H9 (cell line): ENCODE measurements at regions not wholly inside any gene's neighbourhood (a gene's known extent, or its start where the extent isn't known, plus 50 kb on each side); places are given as distances from the start of the nearest gene placed in this dataset.

Experiments
- DNase-seq: peaks from one replicate; pipeline ENCODE4 v3.0.0-alpha.2; 2017
- H2AFZ ChIP-seq: one replicate; pipeline ENCODE4 v1.6.1; 2013; ENCODE audit warnings: mild to moderate bottlenecking, low read length, control low read depth, moderate library complexity
- H2AK5ac ChIP-seq: 2 replicates; pipeline ENCODE4 v1.6.1; 2013; ENCODE audit warnings: low read length, control low read depth, mixed read lengths; ENCODE audit not compliant: insufficient read length
- H2BK120ac ChIP-seq: one replicate; pipeline ENCODE4 v1.6.1; 2013; ENCODE audit warnings: low read depth, mild to moderate bottlenecking, low read length, control low read depth, inconsistent platforms; ENCODE audit not compliant: poor library complexity, severe bottlenecking
- H2BK12ac ChIP-seq: 2 replicates; pipeline ENCODE4 v1.6.1; 2013; ENCODE audit warnings: low read length, control low read depth, mixed read lengths, low read depth; ENCODE audit not compliant: insufficient read length
- H2BK15ac ChIP-seq: 2 replicates; pipeline ENCODE4 v1.6.1; 2013; ENCODE audit warnings: low read depth, low read length, control low read depth
- H2BK20ac ChIP-seq: one replicate; pipeline ENCODE4 v1.6.1; 2013; ENCODE audit warnings: low read depth, mild to moderate bottlenecking, low read length, control low read depth, inconsistent platforms; ENCODE audit not compliant: poor library complexity, severe bottlenecking
- H2BK5ac ChIP-seq: 2 replicates; pipeline ENCODE4 v1.6.1; 2013; ENCODE audit warnings: low read length, control low read depth, mixed read lengths; ENCODE audit not compliant: insufficient read length
- H3K14ac ChIP-seq: 2 replicates; pipeline ENCODE4 v1.6.1; 2013; ENCODE audit warnings: low read length, control low read depth; ENCODE audit not compliant: insufficient read depth
- H3K18ac ChIP-seq: 2 replicates; pipeline ENCODE4 v1.6.1; 2013; ENCODE audit warnings: low read depth, mild to moderate bottlenecking, mixed read lengths, low read length, control low read depth; ENCODE audit not compliant: insufficient read length
- H3K23ac ChIP-seq: 2 replicates; pipeline ENCODE4 v1.6.1; 2013; ENCODE audit warnings: low read length, control low read depth, mixed read lengths, low read depth; ENCODE audit not compliant: insufficient read length
- H3K23me2 ChIP-seq: 2 replicates; pipeline ENCODE4 v1.6.1; 2013; ENCODE audit warnings: low read depth, mild to moderate bottlenecking, mixed read lengths, low read length, control low read depth; ENCODE audit not compliant: insufficient read length, poor library complexity, severe bottlenecking
- H3K27ac ChIP-seq: 2 replicates; pipeline ENCODE4 v1.5.1; 2013; ENCODE audit warnings: low read length, control low read depth, mixed read lengths, low read depth; ENCODE audit not compliant: insufficient read length
- H3K27me3 ChIP-seq: 2 replicates; pipeline ENCODE4 v1.6.1; 2013; ENCODE audit warnings: low read length, control low read depth, inconsistent platforms; ENCODE audit not compliant: insufficient read depth
- H3K4ac ChIP-seq: 2 replicates; pipeline ENCODE4 v1.6.1; 2013; ENCODE audit warnings: low read depth, mild to moderate bottlenecking, control low read depth, inconsistent platforms, low read length, moderate library complexity
- H3K4me1 ChIP-seq: 2 replicates; pipeline ENCODE4 v1.6.1; 2013; ENCODE audit warnings: low read length, control low read depth, inconsistent platforms; ENCODE audit not compliant: insufficient read depth
- H3K4me2 ChIP-seq: 2 replicates; pipeline ENCODE4 v1.6.1; 2013; ENCODE audit warnings: low read length, control low read depth, mixed read lengths; ENCODE audit not compliant: insufficient read length, insufficient read depth
- H3K56ac ChIP-seq: 2 replicates; pipeline ENCODE4 v1.6.1; 2013; ENCODE audit warnings: low read depth, mild to moderate bottlenecking, mixed read lengths, low read length, control low read depth; ENCODE audit not compliant: insufficient read length
- H3K79me1 ChIP-seq: 2 replicates; pipeline ENCODE4 v1.6.1; 2013; ENCODE audit warnings: low read depth, mild to moderate bottlenecking, moderate library complexity, low read length, control low read depth, inconsistent platforms; ENCODE audit not compliant: insufficient read depth, poor library complexity, severe bottlenecking
- H3K79me2 ChIP-seq: 2 replicates; pipeline ENCODE4 v1.6.1; 2013; ENCODE audit warnings: low read length, control low read depth, inconsistent platforms; ENCODE audit not compliant: insufficient read depth
- H3K9ac ChIP-seq: 2 replicates; pipeline ENCODE4 v1.6.1; 2013; ENCODE audit warnings: low read length, control low read depth, mixed read lengths; ENCODE audit not compliant: insufficient read length; ENCODE audit errors: extremely low read depth
- H3K9me3 ChIP-seq: one replicate; pipeline ENCODE4 v1.6.1; 2013; ENCODE audit warnings: low read depth, low read length, inconsistent platforms; ENCODE audit not compliant: control insufficient read depth
- H3T11ph ChIP-seq: one replicate; pipeline ENCODE4 v1.6.1; 2013; ENCODE audit warnings: mild to moderate bottlenecking, low read length, control low read depth, inconsistent platforms
- H4K20me1 ChIP-seq: one replicate; pipeline ENCODE4 v1.6.1; 2013; ENCODE audit not compliant: control insufficient read depth, insufficient read length, insufficient read depth
- H4K5ac ChIP-seq: 2 replicates; pipeline ENCODE4 v1.6.1; 2013; ENCODE audit warnings: low read depth, mild to moderate bottlenecking, mixed read lengths, low read length, control low read depth; ENCODE audit not compliant: insufficient read length
- H4K8ac ChIP-seq: replicated peaks from 2 replicates; pipeline ENCODE4 v1.6.1; 2013; ENCODE audit warnings: low read length, control low read depth, mixed read lengths, low read depth; ENCODE audit not compliant: insufficient read length
- H4K91ac ChIP-seq: 2 replicates; pipeline ENCODE4 v1.6.1; 2013; ENCODE audit warnings: low read depth, mild to moderate bottlenecking, moderate library complexity, mixed read lengths, low read length, control low read depth; ENCODE audit not compliant: insufficient read length
- H3K27ac Mint-ChIP-seq, 3 experiments: 2 replicates in 2 of 3; 3 replicates in 1 of 3; pipeline ENCODE4 v1.8.0; 2020 to 2021; ENCODE audit warnings: mixed read lengths in 3 of 3, mild to moderate bottlenecking in 1 of 3, moderate library complexity in 1 of 3
- H3K27me3 Mint-ChIP-seq: 2 replicates; pipeline ENCODE4 v1.8.0; 2021; ENCODE audit warnings: low read depth, mild to moderate bottlenecking, moderate library complexity, mixed read lengths
- H3K36me3 Mint-ChIP-seq, 3 experiments: 2 replicates in 2 of 3; 3 replicates in 1 of 3; pipeline ENCODE4 v1.8.0; 2020 to 2021; ENCODE audit warnings: low read depth in 3 of 3, mixed read lengths in 3 of 3; ENCODE audit not compliant: insufficient read depth in 1 of 3
- H3K4me1 Mint-ChIP-seq, 2 experiments: 2 replicates each; pipeline ENCODE4 v1.8.0; 2020; ENCODE audit warnings: mixed read lengths in 2 of 2
- H3K4me3 Mint-ChIP-seq, 2 experiments: 2 replicates in 1 of 2; 3 replicates in 1 of 2; pipeline ENCODE4 v1.8.0; 2020 to 2021; ENCODE audit warnings: mild to moderate bottlenecking in 2 of 2, mixed read lengths in 2 of 2, moderate library complexity in 1 of 2
- H3K9me3 Mint-ChIP-seq, 2 experiments: 2 replicates in 1 of 2; 3 replicates in 1 of 2; pipeline ENCODE4 v1.8.0; 2020; ENCODE audit warnings: mild to moderate bottlenecking in 2 of 2, mixed read lengths in 2 of 2, moderate library complexity in 1 of 2
- WGBS: extraction: QIAGEN DNeasy Blood & Tissue Kit; methylation state at CpG from one replicate; pipeline ENCODE4 v1.1.7; 2013; ENCODE audit warnings: missing lambda C conversion rate, low lambda C conversion rate, mixed read lengths; ENCODE audit not compliant: insufficient read length; ENCODE audit errors: extremely low coverage; 5-methylcytosine and 5-hydroxymethylcytosine counted together
- TF ChIP-seq, protein P1 (sequence below): fragments of 200-600 bp; sonication (generic); conservative IDR thresholded peaks from 3 replicates; pipeline ENCODE4 v1.8.0; 2021; ENCODE audit warnings: antibody characterized with exemption, mild to moderate bottlenecking

DNA sequence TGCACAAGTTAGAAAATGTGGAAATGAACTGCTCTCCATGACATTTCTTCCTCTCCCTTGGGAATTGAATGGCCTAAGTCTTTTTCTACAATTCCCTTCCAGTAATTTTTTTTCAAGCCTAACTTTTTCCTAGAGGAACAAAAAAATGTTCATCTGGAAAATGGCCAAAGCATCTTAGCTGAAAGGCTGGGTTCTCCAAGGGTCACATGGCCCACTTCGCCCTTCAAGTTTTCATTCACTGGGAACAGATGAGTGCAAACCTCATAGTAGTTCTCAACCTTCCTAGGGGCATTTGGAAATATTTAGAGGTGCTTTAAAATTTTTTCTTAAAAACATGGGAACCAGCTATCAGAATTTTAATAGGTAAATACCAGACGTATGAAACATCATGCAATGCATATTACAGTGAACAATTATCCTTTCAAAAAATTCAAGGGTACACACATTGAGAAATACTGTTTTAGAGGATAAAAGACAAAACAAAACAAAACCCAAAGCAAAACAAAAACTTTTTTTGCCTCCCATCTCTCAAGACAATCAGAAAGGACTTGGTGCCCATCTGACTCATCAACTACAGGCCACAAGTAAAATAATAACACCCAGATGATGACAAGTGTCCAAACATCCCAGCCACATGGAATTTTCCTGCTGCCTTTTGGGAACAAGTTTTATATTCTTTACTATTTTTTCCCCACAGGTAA is 208.8 kb downstream of the SLITRK6 start:
- Histone ChIP-seq H2AFZ (no peak overlapping the region), H2BK12ac (no peak overlapping the region), H3K27me3 (no peaks in the 10 kb centered on the region), H3T11ph (no peak overlapping the region), H4K8ac (no peak overlapping the region), H4K5ac (no peak overlapping the region), H3K23me2 (no peaks in the 10 kb centered on the region), H4K91ac (no peak overlapping the region), H2BK5ac (no peak overlapping the region), H2BK120ac (no peak overlapping the region), H3K18ac (no peak overlapping the region), H2BK15ac (no peak overlapping the region), H2AK5ac (no peak overlapping the region), H2BK20ac (no peak overlapping the region), H3K79me1 (no peaks in the 10 kb centered on the region), H3K14ac (no peak overlapping the region), H3K23ac (no peak overlapping the region), H3K27ac (no peak overlapping the region), H4K20me1 (no peaks in the 10 kb centered on the region), H3K4me2 (no peak overlapping the region), H3K9ac (no peak overlapping the region), H3K4ac (no peak overlapping the region), H3K9me3 (no peaks in the 10 kb centered on the region), H3K56ac (no peak overlapping the region), H3K79me2 (no peaks in the 10 kb centered on the region), H3K4me1 (no peaks in the 10 kb centered on the region)
- no CpG with 5 or more reads among the region's 2 CpGs for WGBS
- H3K36me3 Mint-ChIP-seq = peaks cover 6 to 15% (median 9%) of the 10 kb centered on the region in 3 experiments
- DNase-seq = no peak
- TF ChIP-seq, protein P1, sequence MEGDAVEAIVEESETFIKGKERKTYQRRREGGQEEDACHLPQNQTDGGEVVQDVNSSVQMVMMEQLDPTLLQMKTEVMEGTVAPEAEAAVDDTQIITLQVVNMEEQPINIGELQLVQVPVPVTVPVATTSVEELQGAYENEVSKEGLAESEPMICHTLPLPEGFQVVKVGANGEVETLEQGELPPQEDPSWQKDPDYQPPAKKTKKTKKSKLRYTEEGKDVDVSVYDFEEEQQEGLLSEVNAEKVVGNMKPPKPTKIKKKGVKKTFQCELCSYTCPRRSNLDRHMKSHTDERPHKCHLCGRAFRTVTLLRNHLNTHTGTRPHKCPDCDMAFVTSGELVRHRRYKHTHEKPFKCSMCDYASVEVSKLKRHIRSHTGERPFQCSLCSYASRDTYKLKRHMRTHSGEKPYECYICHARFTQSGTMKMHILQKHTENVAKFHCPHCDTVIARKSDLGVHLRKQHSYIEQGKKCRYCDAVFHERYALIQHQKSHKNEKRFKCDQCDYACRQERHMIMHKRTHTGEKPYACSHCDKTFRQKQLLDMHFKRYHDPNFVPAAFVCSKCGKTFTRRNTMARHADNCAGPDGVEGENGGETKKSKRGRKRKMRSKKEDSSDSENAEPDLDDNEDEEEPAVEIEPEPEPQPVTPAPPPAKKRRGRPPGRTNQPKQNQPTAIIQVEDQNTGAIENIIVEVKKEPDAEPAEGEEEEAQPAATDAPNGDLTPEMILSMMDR = no peak
- no peaks in the 10 kb centered on the region for H3K27me3 Mint-ChIP-seq
- H3K27ac Mint-ChIP-seq = no peak overlapping the region
- peaks cover 23 to 29% of the 10 kb centered on the region in 2 experiments for H3K4me1 Mint-ChIP-seq
- no peak overlapping the region for H3K4me3 Mint-ChIP-seq
- H3K9me3 Mint-ChIP-seq = peaks cover 8 to 14% of the 10 kb centered on the region in 2 experiments; a peak in 4 of 5 replicates
